ENCODE measurements at regions not wholly inside any gene's neighbourhood (a gene's known extent, or its start where the extent isn't known, plus 50 kb on each side); places are given as distances from the start of the nearest gene placed in this dataset.

GRCh38 chr2:88826399-88826798 is 134.9 kb downstream of the RPIA start:
- dilution Hi-C loops (cut with MboI; ENCODE audit: extremely low pct_ligation_motif_present, low sequenced_read_pairs), result no loop called here

More at GRCh38 chr2:88826399-88826798, 134.9 kb downstream of the RPIA start:
- peaks cover 22% of the 10 kb centered on the region for H3K4me1 ChIP-seq (ENCODE audit: control insufficient read depth, extremely low read depth, insufficient read depth, low read length)
- TF ChIP-seq JUN (IDR thresholded peaks at IDR 0.05; ENCODE audit: borderline replicate concordance, insufficient read depth, insufficient read length, low read depth) (no peak), EZH2 (IDR thresholded peaks at IDR 0.05; ENCODE audit: borderline replicate concordance, low read depth, low read length, severe bottlenecking) (no peak), POLR2A (IDR thresholded peaks at IDR 0.05; ENCODE audit: low read depth, low read length) (no peak), POLR2AphosphoS5 (IDR thresholded peaks at IDR 0.05; ENCODE audit: insufficient read depth, low read depth, low read length) (no peak), CTCF (IDR thresholded peaks at IDR 0.05; ENCODE audit: extremely low read depth in 1 of 2, insufficient read depth in 1 of 2, low read depth in 1 of 2, low read length in 2 of 2) (no peak), FOS (IDR thresholded peaks at IDR 0.05; ENCODE audit: borderline replicate concordance, insufficient read depth, low read length) (no peak), GATA2 (IDR thresholded peaks at IDR 0.05; ENCODE audit: insufficient read depth, insufficient read length, low read depth, low read length) (no peak), MYC (IDR thresholded peaks at IDR 0.05; ENCODE audit: low read depth, low read length) (no peak)
- TF ChIP-seq, protein P1, sequence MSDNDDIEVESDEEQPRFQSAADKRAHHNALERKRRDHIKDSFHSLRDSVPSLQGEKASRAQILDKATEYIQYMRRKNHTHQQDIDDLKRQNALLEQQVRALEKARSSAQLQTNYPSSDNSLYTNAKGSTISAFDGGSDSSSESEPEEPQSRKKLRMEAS (IDR thresholded peaks at IDR 0.05; ENCODE audit: insufficient read depth, insufficient read length), result no peak
- H4K20me1 ChIP-seq (replicated peaks; ENCODE audit: control insufficient read depth, extremely low read depth, insufficient read depth, low read length), result no peaks in the 10 kb centered on the region
- no TSS peak for BruUV-seq (replicated peaks)
- H3K79me2 ChIP-seq (ENCODE audit: control insufficient read depth, insufficient read depth, low read length), result no peaks in the 10 kb centered on the region
- no peak overlapping the region for H3K4me2 ChIP-seq (ENCODE audit: insufficient read depth, low read length)
- CTCF ChIA-PET, result interaction anchor here (0.7 kb wide), 1 partner anchor 13 kb away, joined by 3 read pairs; no protein-coding TSS in a partner anchor
- H3K36me3 ChIP-seq (ENCODE audit: control insufficient read depth in 2 of 2, extremely low read depth in 1 of 2, insufficient read depth in 2 of 2, low read length in 2 of 2), result no peaks in the 10 kb centered on the region
- H2AFZ ChIP-seq (ENCODE audit: low read depth, low read length), result no peak overlapping the region
- DNase-seq (ENCODE audit: low read depth, low spot score) (no peak), FAIRE-seq (no peak)
- H3K9ac ChIP-seq (replicated peaks; ENCODE audit: extremely low read depth, insufficient read depth, low read length), result no peak overlapping the region
- H3K9me1 ChIP-seq (replicated peaks; ENCODE audit: control insufficient read depth, extremely low read depth, insufficient read depth, low read length), result no peaks in the 10 kb centered on the region
- POLR2A ChIA-PET, result no interaction called here
- H3K4me3 ChIP-seq (replicated peaks in 1 of 3; ENCODE audit: insufficient read depth in 1 of 3, low read depth in 1 of 3, low read length in 3 of 3), result no peak overlapping the region
- intact Hi-C loops (cut with micrococcal nuclease), result loop anchor here (5.0 kb wide), 2 partner anchors 64 to 134 kb away; partner anchors contain the start of gene RPIA
- no peaks in the 10 kb centered on the region for H3K27me3 ChIP-seq (ENCODE audit: control insufficient read depth in 2 of 2, insufficient read depth in 2 of 2, low read length in 2 of 2)
- no peak overlapping the region for H3K27ac ChIP-seq (ENCODE audit: insufficient read depth, low read depth, low read length)
- no peaks in the 10 kb centered on the region for H3K9me3 ChIP-seq (replicated peaks; ENCODE audit: control insufficient read depth, insufficient read depth, low read length)
